HL-60 (cell line): ENCODE measurements at regions not wholly inside any gene's neighbourhood (a gene's known extent, or its start where the extent isn't known, plus 50 kb on each side); places are given as distances from the start of the nearest gene placed in this dataset.

Source experiments
- DNase-seq, 2 experiments: peaks; one replicate each; pipeline ENCODE4 v3.0.0-alpha.2; 2010 to 2020; ENCODE audit warnings: low read depth in 1 of 2, low spot score in 1 of 2
- H3K27ac ChIP-seq: fragments of 250-450 bp; sonication (Bioruptor Pico); replicated peaks from 2 replicates; pipeline ENCODE4 v1.5.1; 2020; ENCODE audit warnings: mild to moderate bottlenecking, moderate library complexity
- H3K27me3 ChIP-seq: fragments of 250-450 bp; sonication (Bioruptor Pico); 2 replicates; pipeline ENCODE4 v1.5.1; 2021; ENCODE audit warnings: mild to moderate bottlenecking, moderate library complexity; ENCODE audit not compliant: insufficient read depth, poor library complexity, severe bottlenecking
- H3K4me3 ChIP-seq: replicated peaks from 2 replicates; pipeline ENCODE4 v1.5.1; 2011; ENCODE audit warnings: mild to moderate bottlenecking, control low read depth, low read length; ENCODE audit not compliant: insufficient read depth
- GABPA ChIP-seq: IDR thresholded peaks from 2 replicates; pipeline ENCODE4 v1.6.1; 2012; ENCODE audit warnings: low read depth
- POLR2AphosphoS5 ChIP-seq: IDR thresholded peaks from 2 replicates; pipeline ENCODE4 v1.6.1; 2012; ENCODE audit warnings: low read depth
- REST ChIP-seq: IDR thresholded peaks from 2 replicates; pipeline ENCODE4 v1.6.1; 2012; ENCODE audit warnings: low read depth; ENCODE audit not compliant: insufficient replicate concordance
- SPI1 ChIP-seq: IDR thresholded peaks from 2 replicates; pipeline ENCODE4 v1.6.1; 2012; ENCODE audit warnings: low read depth, mild to moderate bottlenecking, borderline replicate concordance
- TF ChIP-seq, protein P1 (sequence below): IDR thresholded peaks from one replicate; pipeline ENCODE4 v1.5.1; 2011; ENCODE audit warnings: low read length, control low read depth, inconsistent platforms; ENCODE audit not compliant: insufficient read depth

DNA sequence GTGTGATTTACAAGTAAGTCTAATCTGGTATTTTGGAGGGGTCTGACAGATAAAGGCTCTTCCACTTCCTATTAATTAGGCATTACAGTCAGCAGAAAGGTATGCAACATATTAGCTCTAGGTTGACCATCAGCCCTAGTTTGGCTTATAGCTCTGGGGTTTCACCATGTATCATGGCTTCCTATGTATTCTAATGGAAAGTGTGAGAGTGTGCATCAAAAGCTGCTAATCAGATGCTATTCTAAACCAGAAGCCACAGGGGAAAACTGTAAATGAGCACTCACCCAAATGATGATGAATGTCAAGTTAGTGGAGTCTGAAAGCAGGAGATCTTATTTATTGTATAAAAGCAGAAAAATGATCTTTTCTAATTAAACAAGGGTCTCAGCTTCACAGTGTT lies 149.2 kb upstream of the MITF start:
- Histone ChIP-seq H3K27ac (no peak overlapping the region), H3K4me3 (no peak overlapping the region), H3K27me3 (no peaks in the 10 kb centered on the region)
- DNase-seq = no peak
- TF ChIP-seq, protein P1, sequence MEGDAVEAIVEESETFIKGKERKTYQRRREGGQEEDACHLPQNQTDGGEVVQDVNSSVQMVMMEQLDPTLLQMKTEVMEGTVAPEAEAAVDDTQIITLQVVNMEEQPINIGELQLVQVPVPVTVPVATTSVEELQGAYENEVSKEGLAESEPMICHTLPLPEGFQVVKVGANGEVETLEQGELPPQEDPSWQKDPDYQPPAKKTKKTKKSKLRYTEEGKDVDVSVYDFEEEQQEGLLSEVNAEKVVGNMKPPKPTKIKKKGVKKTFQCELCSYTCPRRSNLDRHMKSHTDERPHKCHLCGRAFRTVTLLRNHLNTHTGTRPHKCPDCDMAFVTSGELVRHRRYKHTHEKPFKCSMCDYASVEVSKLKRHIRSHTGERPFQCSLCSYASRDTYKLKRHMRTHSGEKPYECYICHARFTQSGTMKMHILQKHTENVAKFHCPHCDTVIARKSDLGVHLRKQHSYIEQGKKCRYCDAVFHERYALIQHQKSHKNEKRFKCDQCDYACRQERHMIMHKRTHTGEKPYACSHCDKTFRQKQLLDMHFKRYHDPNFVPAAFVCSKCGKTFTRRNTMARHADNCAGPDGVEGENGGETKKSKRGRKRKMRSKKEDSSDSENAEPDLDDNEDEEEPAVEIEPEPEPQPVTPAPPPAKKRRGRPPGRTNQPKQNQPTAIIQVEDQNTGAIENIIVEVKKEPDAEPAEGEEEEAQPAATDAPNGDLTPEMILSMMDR = no peak
- TF ChIP-seq GABPA (no peak), REST (no peak), POLR2AphosphoS5 (no peak), SPI1 (no peak)

DNA sequence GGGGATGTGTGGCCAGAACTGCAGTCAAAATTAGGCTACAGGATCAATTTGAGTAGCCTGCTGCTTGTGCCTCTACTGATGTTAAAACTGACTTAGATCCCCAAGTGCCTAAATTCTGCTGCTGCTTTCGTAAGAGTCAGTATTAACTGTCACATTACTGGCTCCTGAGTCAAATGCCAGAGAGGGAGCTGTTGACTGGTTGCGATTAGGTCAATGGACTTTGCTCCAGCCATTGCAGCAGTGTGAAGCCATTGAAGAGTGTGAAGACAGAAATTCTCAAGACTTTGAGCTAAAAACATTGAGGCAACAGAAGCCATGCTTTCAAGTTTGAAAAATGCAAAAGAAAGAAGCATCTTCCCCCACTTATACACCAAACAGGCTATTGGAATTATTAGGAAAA lies 151.1 kb upstream of the MITF start:
- Histone ChIP-seq H3K4me3 (no peak overlapping the region), H3K27ac (no peak overlapping the region), H3K27me3 (no peaks in the 10 kb centered on the region)
- TF ChIP-seq SPI1 = no peak
- no peak for TF ChIP-seq REST
- no peak for TF ChIP-seq POLR2AphosphoS5
- TF ChIP-seq, protein P1 = no peak
- TF ChIP-seq GABPA = no peak
- no peak for DNase-seq

GRCh38 chr3:69585472-69585871 lies 153.8 kb upstream of the MITF start:
- Histone ChIP-seq H3K27me3 (no peaks in the 10 kb centered on the region), H3K27ac (no peak overlapping the region), H3K4me3 (no peak overlapping the region)
- DNase-seq = no peak
- no peak for TF ChIP-seq SPI1
- TF ChIP-seq, protein P1 = no peak
- TF ChIP-seq REST = no peak
- TF ChIP-seq POLR2AphosphoS5 = no peak
- TF ChIP-seq GABPA = no peak
